Endothelial cell of umbilical vein (primary cell): ENCODE measurements at regions not wholly inside any gene's neighbourhood (a gene's known extent, or its start where the extent isn't known, plus 50 kb on each side); places are given as distances from the start of the nearest gene placed in this dataset.

Source experiments
- BruUV-seq: library from RNA; stranded (reverse); fragments of 400-500 nt; replicated peaks from 2 replicates; lab custom pipeline; 2021; lab: Mats Ljungman, UMichigan
- CTCF ChIA-PET: fragments of 300-600, 350-600 bp; sonication (Branson Sonifier 250); formaldehyde crosslinking; loops from one replicate; lab custom pipeline; 2021; ENCODE audit warnings: antibody characterized with exemption, inconsistent platforms; lab: Charles Lee
- POLR2A ChIA-PET: fragments of 300-600, 350-600 bp; sonication (Branson Sonifier 250); formaldehyde crosslinking; loops from one replicate; lab custom pipeline; 2021; ENCODE audit warnings: antibody characterized with exemption, inconsistent platforms; lab: Charles Lee
- DNase-seq: peaks from one replicate; pipeline ENCODE4 v3.0.0-alpha.2; 2011; ENCODE audit warnings: low read depth, low spot score
- FAIRE-seq: peaks from 2 replicates; lab custom pipeline; 2011; peaks lifted over from hg19 to GRCh38; lab: Jason Lieb, UNC
- H2AFZ ChIP-seq: 2 replicates; pipeline ENCODE4 v1.6.0; 2012; ENCODE audit warnings: low read depth, low read length, control low read depth, inconsistent platforms
- H3K27ac ChIP-seq: 2 replicates; pipeline ENCODE4 v1.5.1; 2011; ENCODE audit warnings: low read depth, mild to moderate bottlenecking, control low read depth, low read length, moderate library complexity; ENCODE audit not compliant: insufficient read depth
- H3K27me3 ChIP-seq, 2 experiments: 2 replicates each; pipeline versions ENCODE4 v1.6.0 to v1.6.1; 2011; ENCODE audit warnings: low read length in 2 of 2, mixed read lengths in 1 of 2; ENCODE audit not compliant: control insufficient read depth in 2 of 2, insufficient read depth in 2 of 2
- H3K36me3 ChIP-seq, 2 experiments: 2 replicates in 1 of 2; 3 replicates in 1 of 2; pipeline ENCODE4 v1.5.1; 2011; ENCODE audit warnings: low read length in 2 of 2, mild to moderate bottlenecking in 1 of 2, moderate library complexity in 1 of 2; ENCODE audit not compliant: control insufficient read depth in 2 of 2, insufficient read depth in 2 of 2; ENCODE audit errors: extremely low read depth in 1 of 2
- H3K4me1 ChIP-seq: 3 replicates; pipeline ENCODE4 v1.5.1; 2011; ENCODE audit warnings: mild to moderate bottlenecking, low read length; ENCODE audit not compliant: control insufficient read depth, insufficient read depth; ENCODE audit errors: extremely low read depth
- H3K4me2 ChIP-seq: 2 replicates; pipeline ENCODE4 v1.6.1; 2011; ENCODE audit warnings: low read length, control low read depth, mixed read lengths; ENCODE audit not compliant: insufficient read depth
- H3K4me3 ChIP-seq, 3 experiments: fragments of 200-600 bp in 1 of 3; sonication (generic), shearing (Covaris generic) in 1 of 3; replicated peaks in 1 of 3; 2 replicates each; pipeline ENCODE4 v1.5.1; 2011 to 2016; ENCODE audit warnings: control low read depth in 3 of 3, low read length in 3 of 3, mild to moderate bottlenecking in 2 of 3, inconsistent platforms in 1 of 3, low read depth in 1 of 3, moderate library complexity in 1 of 3; ENCODE audit not compliant: insufficient read depth in 1 of 3
- H3K79me2 ChIP-seq: 2 replicates; pipeline ENCODE4 v1.6.0; 2012; ENCODE audit warnings: low read length, inconsistent platforms; ENCODE audit not compliant: control insufficient read depth, insufficient read depth
- H3K9ac ChIP-seq: replicated peaks from 2 replicates; pipeline ENCODE3; 2011; ENCODE audit warnings: low read length, control low read depth; ENCODE audit not compliant: insufficient read depth; ENCODE audit errors: extremely low read depth
- H3K9me1 ChIP-seq: replicated peaks from 3 replicates; pipeline ENCODE4 v1.6.0; 2011; ENCODE audit warnings: mild to moderate bottlenecking, low read length; ENCODE audit not compliant: control insufficient read depth, insufficient read depth; ENCODE audit errors: extremely low read depth
- H3K9me3 ChIP-seq: replicated peaks from 2 replicates; pipeline ENCODE4 v1.5.1; 2012; ENCODE audit warnings: low read length, inconsistent platforms; ENCODE audit not compliant: control insufficient read depth, insufficient read depth
- H4K20me1 ChIP-seq: replicated peaks from 2 replicates; pipeline ENCODE3; 2011; ENCODE audit warnings: mild to moderate bottlenecking, low read length; ENCODE audit not compliant: control insufficient read depth, insufficient read depth; ENCODE audit errors: extremely low read depth
- EZH2 ChIP-seq: IDR thresholded peaks from 2 replicates; pipeline ENCODE4 v1.6.1; 2012; ENCODE audit warnings: borderline replicate concordance, low read depth, mild to moderate bottlenecking, moderate library complexity, low read length, inconsistent platforms; ENCODE audit not compliant: severe bottlenecking
- FOS ChIP-seq: IDR thresholded peaks from 2 replicates; pipeline ENCODE4 v1.6.1; 2011; ENCODE audit warnings: mild to moderate bottlenecking, low read length, moderate library complexity, borderline replicate concordance; ENCODE audit not compliant: insufficient read depth
- GATA2 ChIP-seq: IDR thresholded peaks from 2 replicates; pipeline ENCODE4 v1.7.0; 2011; ENCODE audit warnings: low read depth, mild to moderate bottlenecking, moderate library complexity, mixed read lengths, low read length; ENCODE audit not compliant: insufficient read length, insufficient read depth
- JUN ChIP-seq: IDR thresholded peaks from 2 replicates; pipeline ENCODE4 v1.6.1; 2011; ENCODE audit warnings: borderline replicate concordance, low read depth; ENCODE audit not compliant: insufficient read length, insufficient read depth
- MYC ChIP-seq: IDR thresholded peaks from one replicate; pipeline ENCODE4 v1.6.1; 2011; ENCODE audit warnings: mild to moderate bottlenecking, low read depth, low read length
- POLR2A ChIP-seq: IDR thresholded peaks from 2 replicates; pipeline ENCODE4 v1.6.1; 2012; ENCODE audit warnings: low read depth, mild to moderate bottlenecking, control low read depth, low read length
- POLR2AphosphoS5 ChIP-seq: IDR thresholded peaks from 2 replicates; pipeline ENCODE4 v1.6.1; 2012; ENCODE audit warnings: low read depth, mild to moderate bottlenecking, control low read depth, low read length, moderate library complexity; ENCODE audit not compliant: insufficient read depth
- dilution Hi-C: fragments of 300-500 bp; cut with MboI; formaldehyde crosslinking; loops from one replicate; pipeline ENCODE4 v1.15.0; 2019; ENCODE audit warnings: low sequenced_read_pairs; ENCODE audit not compliant: extremely low pct_ligation_motif_present
- intact Hi-C: fragments of 100-400 bp; cut with micrococcal nuclease; formaldehyde crosslinking; loops from one replicate; pipeline ENCODE4 v1.10.0; 2022
- TF ChIP-seq, protein P1 (sequence below), 2 donors: IDR thresholded peaks; 1 replicate in 1 of 2; 2 replicates in 1 of 2; pipeline ENCODE4 v1.5.1; 2011; ENCODE audit warnings: low read length in 2 of 2, mild to moderate bottlenecking in 2 of 2, moderate library complexity in 2 of 2, control low read depth in 1 of 2, inconsistent platforms in 1 of 2, low read depth in 1 of 2; ENCODE audit not compliant: insufficient read depth in 1 of 2; ENCODE audit errors: extremely low read depth in 1 of 2
- TF ChIP-seq, protein P2 (sequence below): IDR thresholded peaks from 2 replicates; pipeline ENCODE4 v1.6.1; 2011; ENCODE audit not compliant: insufficient read depth, insufficient read length

DNA sequence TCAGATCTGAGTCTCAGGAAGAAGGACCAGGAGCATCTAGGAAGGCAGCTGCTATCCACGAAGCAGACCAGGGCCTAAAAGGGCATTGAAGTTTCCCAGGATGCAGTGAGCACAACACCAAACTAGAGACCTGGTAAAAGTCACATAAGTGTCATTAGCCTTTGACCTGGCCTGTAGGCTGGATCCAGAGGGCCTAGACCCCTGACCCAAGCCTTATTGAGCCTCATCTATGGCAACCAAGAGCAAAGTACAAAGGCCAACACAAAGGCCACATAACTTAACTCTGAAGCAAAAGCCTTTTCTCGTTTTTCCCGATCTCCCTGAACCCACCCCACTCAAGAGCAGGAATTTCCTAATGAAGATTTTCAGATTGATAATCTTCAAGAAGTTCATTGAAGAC, 127.3 kb upstream of the SRD5A2 start:
- POLR2A ChIA-PET: no interaction called here
- intact Hi-C loops: no loop called here
- Histone ChIP-seq H3K27ac (no peak overlapping the region), H3K79me2 (no peaks in the 10 kb centered on the region), H3K4me2 (no peak overlapping the region), H3K27me3 (no peaks in the 10 kb centered on the region), H3K4me1 (no peaks in the 10 kb centered on the region), H4K20me1 (no peaks in the 10 kb centered on the region), H3K9ac (no peak overlapping the region), H3K9me3 (no peaks in the 10 kb centered on the region), H3K4me3 (no peak overlapping the region), H3K36me3 (no peaks in the 10 kb centered on the region), H2AFZ (no peak overlapping the region), H3K9me1 (no peaks in the 10 kb centered on the region)
- CTCF ChIA-PET: no interaction called here
- TF ChIP-seq POLR2A: no peak
- TF ChIP-seq, protein P1, sequence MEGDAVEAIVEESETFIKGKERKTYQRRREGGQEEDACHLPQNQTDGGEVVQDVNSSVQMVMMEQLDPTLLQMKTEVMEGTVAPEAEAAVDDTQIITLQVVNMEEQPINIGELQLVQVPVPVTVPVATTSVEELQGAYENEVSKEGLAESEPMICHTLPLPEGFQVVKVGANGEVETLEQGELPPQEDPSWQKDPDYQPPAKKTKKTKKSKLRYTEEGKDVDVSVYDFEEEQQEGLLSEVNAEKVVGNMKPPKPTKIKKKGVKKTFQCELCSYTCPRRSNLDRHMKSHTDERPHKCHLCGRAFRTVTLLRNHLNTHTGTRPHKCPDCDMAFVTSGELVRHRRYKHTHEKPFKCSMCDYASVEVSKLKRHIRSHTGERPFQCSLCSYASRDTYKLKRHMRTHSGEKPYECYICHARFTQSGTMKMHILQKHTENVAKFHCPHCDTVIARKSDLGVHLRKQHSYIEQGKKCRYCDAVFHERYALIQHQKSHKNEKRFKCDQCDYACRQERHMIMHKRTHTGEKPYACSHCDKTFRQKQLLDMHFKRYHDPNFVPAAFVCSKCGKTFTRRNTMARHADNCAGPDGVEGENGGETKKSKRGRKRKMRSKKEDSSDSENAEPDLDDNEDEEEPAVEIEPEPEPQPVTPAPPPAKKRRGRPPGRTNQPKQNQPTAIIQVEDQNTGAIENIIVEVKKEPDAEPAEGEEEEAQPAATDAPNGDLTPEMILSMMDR (IDR thresholded peaks at IDR 0.05; ENCODE audit: extremely low read depth in 1 of 2, insufficient read depth in 1 of 2, low read depth in 1 of 2, low read length in 2 of 2): no peak
- TF ChIP-seq MYC: no peak
- no peak for TF ChIP-seq POLR2AphosphoS5
- TF ChIP-seq FOS: no peak
- TF ChIP-seq EZH2: no peak
- no peak for TF ChIP-seq GATA2
- TF ChIP-seq JUN: no peak
- TF ChIP-seq, protein P2, sequence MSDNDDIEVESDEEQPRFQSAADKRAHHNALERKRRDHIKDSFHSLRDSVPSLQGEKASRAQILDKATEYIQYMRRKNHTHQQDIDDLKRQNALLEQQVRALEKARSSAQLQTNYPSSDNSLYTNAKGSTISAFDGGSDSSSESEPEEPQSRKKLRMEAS: no peak
- dilution Hi-C loops: no loop called here
- no peak for DNase-seq
- no peak for FAIRE-seq
- no TSS peak for BruUV-seq
